ENCODE measurements at regions not wholly inside any gene's neighbourhood (a gene's known extent, or its start where the extent isn't known, plus 50 kb on each side); places are given as distances from the start of the nearest gene placed in this dataset.

GRCh38 chr9:30943446-30944224 lies 1440.8 kb upstream of the ACO1 start:
- DNase-seq (ENCODE audit: low read depth): no peak

GRCh38 chr9:30944225-30944569 lies 1440.2 kb upstream of the ACO1 start:
- no peak for DNase-seq (ENCODE audit: low read depth)

- DNase-seq (ENCODE audit: low read depth): no peak
These were observed 1439.6 kb upstream of the ACO1 start for GRCh38 chr9:30944741-30945280.

- no peak for DNase-seq (ENCODE audit: low read depth)
These were observed 1420.1 kb upstream of the ACO1 start for GRCh38 chr9:30964332-30964731.

DNA sequence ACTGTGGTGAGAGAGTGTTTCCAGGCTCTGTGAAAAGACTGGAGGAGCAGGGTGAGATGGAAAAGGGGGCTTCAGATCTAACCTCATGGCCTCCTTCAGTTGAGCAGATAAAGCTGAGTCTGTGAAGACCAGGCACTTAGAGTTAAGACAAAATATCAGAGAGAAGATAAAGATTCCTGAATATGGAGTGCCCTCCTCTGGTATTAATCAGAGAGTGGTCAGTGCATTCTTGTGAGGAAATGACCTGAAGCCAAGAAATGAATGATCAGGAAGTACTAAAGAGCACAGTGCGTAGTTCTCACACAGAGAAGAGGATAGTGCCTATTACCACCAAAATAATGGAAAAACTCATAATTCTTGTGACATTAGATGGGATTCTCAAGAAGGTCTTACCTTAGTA lies 1417.0 kb upstream of the ACO1 start:
- DNase-seq (ENCODE audit: low read depth): peak; percentile 19

DNA sequence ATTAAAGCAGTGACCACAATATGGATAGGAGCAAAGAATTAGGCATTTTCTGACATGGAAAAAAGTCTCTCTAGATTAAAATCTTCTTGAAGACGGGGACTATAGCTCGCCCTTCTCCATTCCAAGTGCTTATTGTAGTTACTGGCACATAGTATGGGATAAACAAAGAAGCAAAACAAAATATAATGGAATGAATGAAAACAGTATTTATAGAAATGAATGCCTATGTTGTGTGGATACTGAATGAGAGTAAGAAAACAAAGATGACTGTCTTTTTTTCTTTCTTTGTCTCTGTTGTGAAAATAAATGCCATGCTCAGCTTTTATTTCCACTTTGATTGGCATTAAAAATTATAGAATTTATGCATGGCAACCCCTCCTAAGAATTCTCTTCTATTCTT lies 1414.3 kb upstream of the ACO1 start:
- no peak for DNase-seq (ENCODE audit: low read depth)

DNA sequence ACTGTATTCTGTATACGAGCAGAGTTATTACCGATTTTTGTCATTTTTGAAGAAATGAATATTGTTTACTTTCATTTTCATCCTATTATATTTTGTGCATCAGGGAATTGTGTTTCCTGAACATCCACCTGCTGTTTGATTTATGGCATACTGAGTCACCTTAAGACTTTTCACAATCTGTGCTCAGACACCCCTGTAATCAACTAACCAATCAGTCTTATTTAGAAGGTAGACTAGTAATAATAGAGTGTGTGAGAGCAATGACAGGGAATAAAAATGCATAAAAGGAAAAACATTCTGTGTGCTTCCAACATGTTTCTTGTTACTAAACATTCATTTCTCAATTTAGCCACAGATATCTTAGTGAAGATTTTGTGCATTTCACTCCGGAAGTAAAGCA lies 1413.6 kb upstream of the ACO1 start:
- no peak for DNase-seq (ENCODE audit: low read depth)

DNA sequence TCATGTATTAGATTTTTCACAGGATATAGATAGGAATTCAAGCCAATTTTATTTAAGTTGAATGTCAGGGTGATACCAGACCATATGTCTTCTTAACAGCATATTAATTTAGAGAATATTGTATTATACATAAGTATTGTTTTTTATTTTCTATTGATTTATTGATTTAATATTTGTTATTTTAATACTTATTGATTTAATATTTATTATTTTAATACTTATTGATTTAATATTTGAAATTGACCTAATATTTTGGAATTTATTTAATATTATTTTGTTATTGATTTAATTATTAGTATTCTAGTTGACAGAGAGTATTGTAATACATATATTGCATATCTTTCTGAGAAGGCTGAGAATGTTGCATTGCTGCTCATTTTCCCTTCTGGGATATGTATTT lies 1411.8 kb upstream of the ACO1 start:
- DNase-seq (ENCODE audit: low read depth): no peak

DNA sequence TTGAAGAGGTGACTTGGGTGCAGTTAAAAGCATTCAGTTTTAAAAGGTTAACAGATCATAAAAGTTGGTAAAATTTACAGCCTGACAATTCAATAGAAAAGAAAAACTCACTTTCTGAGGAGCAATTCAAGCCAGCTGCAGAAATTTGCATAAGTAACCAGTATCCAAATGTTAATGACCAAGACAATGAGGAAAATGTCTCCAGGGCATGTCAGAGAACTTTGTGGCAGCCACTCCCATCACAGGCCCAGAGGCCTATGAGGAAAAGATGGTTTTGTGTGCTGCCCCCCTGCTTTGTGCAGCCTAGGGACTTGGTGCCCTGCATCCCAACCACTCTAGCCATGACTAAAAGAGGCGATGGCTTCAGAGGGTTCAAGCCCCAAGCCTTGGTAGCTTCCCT lies 1406.5 kb upstream of the ACO1 start:
- DNase-seq (ENCODE audit: low read depth): no peak

DNA sequence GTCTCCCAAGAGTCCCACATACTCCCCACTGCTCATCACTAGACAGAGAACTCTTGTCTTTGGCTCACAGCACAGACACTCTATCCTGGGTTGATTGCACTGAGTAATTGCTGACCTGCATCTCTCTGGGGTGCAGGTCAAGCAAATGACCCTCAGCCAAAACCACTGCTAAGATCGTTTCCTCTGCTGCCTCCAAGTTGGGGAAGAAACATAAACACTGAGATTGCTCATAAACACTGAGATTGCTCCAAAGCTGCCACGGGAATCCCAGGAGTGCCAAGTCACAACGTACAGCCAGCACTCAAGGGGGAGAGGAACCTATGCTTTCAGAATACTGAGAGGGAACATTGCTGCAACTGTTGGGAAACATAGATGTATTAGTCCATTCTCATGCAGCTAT lies 1402.1 kb upstream of the ACO1 start:
- DNase-seq (ENCODE audit: low read depth): peak; percentile 13

GRCh38 chr9:30995956-30996738 lies 1388.3 kb upstream of the ACO1 start:
- no peak for DNase-seq (ENCODE audit: low read depth)

- DNase-seq (ENCODE audit: low read depth): no peak
These were observed 1387.7 kb upstream of the ACO1 start for GRCh38 chr9:30996761-30997160.

- DNase-seq (ENCODE audit: low read depth): no peak
These were observed 1387.2 kb upstream of the ACO1 start for GRCh38 chr9:30997291-30997690.

GRCh38 chr9:31005086-31005665 lies 1379.3 kb upstream of the ACO1 start:
- DNase-seq (ENCODE audit: low read depth): no peak

GRCh38 chr9:31013371-31013770 lies 1371.1 kb upstream of the ACO1 start:
- DNase-seq (ENCODE audit: low read depth): no peak

DNA sequence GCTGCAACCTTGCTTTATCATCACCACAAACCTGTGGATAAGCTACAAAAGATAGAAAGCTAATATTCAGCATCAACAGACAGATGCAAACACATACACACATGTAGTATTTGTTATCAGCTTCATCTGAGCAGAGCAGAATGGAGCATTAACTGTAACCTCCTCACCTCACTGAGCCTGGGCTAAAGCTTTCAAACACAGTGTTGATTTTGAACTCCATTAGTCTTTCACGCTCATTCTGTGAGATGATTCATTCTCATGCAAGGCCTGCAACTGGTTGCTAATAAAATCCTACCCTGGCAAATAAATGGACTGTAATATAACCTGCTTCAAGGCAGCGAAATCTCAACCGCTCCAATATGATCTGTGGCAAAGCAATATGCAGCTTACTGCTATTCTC lies 1360.6 kb upstream of the ACO1 start:
- DNase-seq (ENCODE audit: low read depth): no peak

GRCh38 chr9:31027678-31028077 lies 1356.8 kb upstream of the ACO1 start:
- no peak for DNase-seq (ENCODE audit: low read depth)

DNA sequence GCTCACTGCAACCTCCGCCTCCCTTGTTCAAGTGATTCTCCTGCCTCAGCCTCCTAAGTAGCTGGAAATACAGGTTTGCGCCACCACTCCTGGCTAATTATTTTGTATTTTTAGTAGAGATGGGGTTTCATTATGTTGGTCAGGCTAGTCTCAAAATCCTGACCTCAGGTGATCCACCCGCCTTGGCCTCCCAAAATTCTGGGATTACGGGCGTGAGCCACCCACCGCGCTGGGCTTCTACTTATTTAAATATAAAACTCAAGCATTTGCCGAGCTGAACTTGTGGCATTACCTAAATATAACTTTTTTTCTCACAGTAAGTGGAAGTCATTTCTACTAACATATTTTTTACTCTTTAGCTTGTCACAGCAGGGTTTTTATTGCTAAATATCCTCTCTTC lies 1356.3 kb upstream of the ACO1 start:
- no peak for DNase-seq (ENCODE audit: low read depth)

- DNase-seq (ENCODE audit: low read depth): peak; percentile 7
These were observed 1353.7 kb upstream of the ACO1 start for GRCh38 chr9:31030741-31031202.

GRCh38 chr9:31032206-31032605 lies 1352.2 kb upstream of the ACO1 start:
- no peak for DNase-seq (ENCODE audit: low read depth)

- DNase-seq (ENCODE audit: low read depth): no peak
These were observed 1350.1 kb upstream of the ACO1 start for GRCh38 chr9:31034311-31034710.

GRCh38 chr9:31040564-31040963 lies 1343.9 kb upstream of the ACO1 start:
- DNase-seq (ENCODE audit: low read depth): no peak

DNA sequence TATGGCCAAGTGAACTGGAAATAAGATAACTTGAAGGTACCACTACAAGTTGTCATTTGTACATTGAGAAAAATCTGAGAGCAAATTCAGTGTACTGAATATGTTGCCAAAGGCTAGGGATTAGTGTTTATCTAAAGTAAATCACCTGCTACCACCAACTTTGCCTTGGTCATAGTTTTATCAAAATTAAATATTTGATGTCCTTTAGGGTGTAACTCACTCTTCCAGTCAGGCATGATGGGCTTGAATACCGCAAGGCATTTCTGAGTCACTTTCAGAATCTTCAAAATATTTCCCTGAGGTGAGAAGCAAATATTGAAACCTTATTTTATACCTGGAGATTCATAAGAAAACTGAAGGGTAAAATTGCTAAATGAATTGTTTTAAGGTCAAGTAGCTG lies 1338.6 kb upstream of the ACO1 start:
- no peak for DNase-seq (ENCODE audit: low read depth)
